GM12865 (cell line): ENCODE measurements at regions not wholly inside any gene's neighbourhood (a gene's known extent, or its start where the extent isn't known, plus 50 kb on each side); places are given as distances from the start of the nearest gene placed in this dataset.
A peak's percentile ranks its signal among the peaks of the same experiment; 100 is the strongest.

Source experiments
- DNase-seq: peaks from one replicate; pipeline ENCODE4 v3.0.0; 2010; ENCODE audit warnings: low read depth
- H3K4me3 ChIP-seq: 2 replicates; pipeline ENCODE4 v1.5.1; 2011; ENCODE audit warnings: mild to moderate bottlenecking, low read depth, low read length, control low read depth
- CTCF ChIP-seq: IDR thresholded peaks from 2 replicates; pipeline ENCODE4 v1.5.1; 2011; ENCODE audit warnings: low read length, control low read depth, low read depth, inconsistent platforms; ENCODE audit not compliant: insufficient read depth; ENCODE audit errors: missing control alignments

- TF ChIP-seq CTCF = no peak
- no peak overlapping the region for H3K4me3 ChIP-seq
- DNase-seq = no peak
Observed at GRCh38 chr5:132130918-132131715, 57.5 kb downstream of the CSF2 start.

GRCh38 chr5:132132138-132132537 is 58.5 kb downstream of the CSF2 start:
- TF ChIP-seq CTCF = no peak
- no peak for DNase-seq
- no peak overlapping the region for H3K4me3 ChIP-seq

- DNase-seq = peak; percentile 37
- H3K4me3 ChIP-seq = no peak overlapping the region
- TF ChIP-seq CTCF = peak; percentile 10
Observed at GRCh38 chr5:132134384-132134783, 60.8 kb downstream of the CSF2 start.

GRCh38 chr5:132136906-132137305 is 63.3 kb downstream of the CSF2 start:
- DNase-seq = no peak
- H3K4me3 ChIP-seq = no peak overlapping the region
- no peak for TF ChIP-seq CTCF

GRCh38 chr5:132138260-132138659 is 64.7 kb downstream of the CSF2 start:
- peak; percentile 22 for DNase-seq
- H3K4me3 ChIP-seq = no peak overlapping the region
- TF ChIP-seq CTCF = no peak
